HG02943 (cell line): ENCODE measurements at regions not wholly inside any gene's neighbourhood (a gene's known extent, or its start where the extent isn't known, plus 50 kb on each side); places are given as distances from the start of the nearest gene placed in this dataset.
"Not testable (repeated sequence)": the region's sequence is repeated elsewhere in the genome, so short reads cannot be mapped to it uniquely, and the experiment has no call there.

Source experiments
- ATAC-seq: cut with Tn5 transposase; IDR thresholded peaks from one replicate; pipeline ENCODE4 v1.9.1; 2021; ENCODE audit warnings: mild to moderate bottlenecking, low read depth, moderate library complexity; ENCODE audit not compliant: unreplicated experiment

GRCh38 chr10:64586934-64587503 lies 1065.8 kb downstream of the REEP3 start:
- no peak for ATAC-seq

GRCh38 chr10:64594072-64594471 lies 1072.9 kb downstream of the REEP3 start:
- no peak for ATAC-seq

- no peak for ATAC-seq
Observed at GRCh38 chr10:64598600-64598999, 1077.4 kb downstream of the REEP3 start.

- ATAC-seq = no peak
Observed at GRCh38 chr10:64601298-64601697, 1080.1 kb downstream of the REEP3 start.

- ATAC-seq = no peak
Observed at GRCh38 chr10:64617085-64617484, 1095.9 kb downstream of the REEP3 start.

- no peak for ATAC-seq
Observed at GRCh38 chr10:64619102-64619501, 1097.9 kb downstream of the REEP3 start.

- ATAC-seq = no peak
Observed at GRCh38 chr10:64626924-64627323, 1105.7 kb downstream of the REEP3 start.

- no peak for ATAC-seq
Observed at GRCh38 chr10:64630534-64630933, 1109.3 kb downstream of the REEP3 start.

GRCh38 chr10:64635906-64636305 lies 1114.7 kb downstream of the REEP3 start:
- ATAC-seq = no peak

GRCh38 chr10:64636461-64636860 lies 1115.3 kb downstream of the REEP3 start:
- ATAC-seq = no peak

- ATAC-seq = no peak
Observed at GRCh38 chr10:64637939-64638338, 1116.7 kb downstream of the REEP3 start.

GRCh38 chr10:64648915-64649314 lies 1127.7 kb downstream of the REEP3 start:
- no peak for ATAC-seq

- no peak for ATAC-seq
Observed at GRCh38 chr10:64658528-64658927, 1137.3 kb downstream of the REEP3 start.

- ATAC-seq = no peak
Observed at GRCh38 chr10:64659311-64659710, 1138.1 kb downstream of the REEP3 start.

- no peak for ATAC-seq
Observed at GRCh38 chr10:64682043-64682442, 1160.8 kb downstream of the REEP3 start.

- ATAC-seq = no peak
Observed at GRCh38 chr10:64690194-64690593, 1169.0 kb downstream of the REEP3 start.

GRCh38 chr10:64699244-64699643 lies 1178.0 kb downstream of the REEP3 start:
- ATAC-seq = no peak

- ATAC-seq = not testable (repeated sequence)
Observed at GRCh38 chr10:64702086-64702485, 1180.9 kb downstream of the REEP3 start.

- ATAC-seq = no peak
Observed at GRCh38 chr10:64708884-64709681, 1187.9 kb downstream of the REEP3 start.

- no peak for ATAC-seq
Observed at GRCh38 chr10:64726466-64726865, 1205.3 kb downstream of the REEP3 start.

- no peak for ATAC-seq
Observed at GRCh38 chr10:64731016-64731415, 1209.8 kb downstream of the REEP3 start.

GRCh38 chr10:64732372-64732957 lies 1211.3 kb downstream of the REEP3 start:
- ATAC-seq = no peak
